ENCODE measurements at regions not wholly inside any gene's neighbourhood (a gene's known extent, or its start where the extent isn't known, plus 50 kb on each side); places are given as distances from the start of the nearest gene placed in this dataset.

DNA sequence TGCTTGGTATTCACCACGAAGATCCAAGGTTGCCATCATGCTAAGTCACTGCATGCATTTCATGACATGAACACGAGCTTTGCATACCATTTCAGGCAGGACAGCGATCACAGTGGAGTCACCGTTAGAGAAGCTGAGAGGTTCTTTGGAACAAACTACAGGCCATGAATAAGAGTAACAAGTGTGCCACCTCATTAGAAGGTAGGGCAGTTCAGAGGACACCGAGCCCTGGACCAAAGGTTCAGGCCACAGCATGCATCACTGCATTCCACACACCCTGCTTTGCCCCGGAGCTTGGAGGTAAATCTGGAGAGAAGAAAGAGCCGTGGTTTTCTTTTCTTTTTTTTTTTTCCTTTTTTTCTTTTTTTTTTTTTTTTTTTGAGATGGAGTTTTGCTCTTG lies 66.9 kb upstream of the CDH4 start:
- TF ChIP-seq, protein P1, sequence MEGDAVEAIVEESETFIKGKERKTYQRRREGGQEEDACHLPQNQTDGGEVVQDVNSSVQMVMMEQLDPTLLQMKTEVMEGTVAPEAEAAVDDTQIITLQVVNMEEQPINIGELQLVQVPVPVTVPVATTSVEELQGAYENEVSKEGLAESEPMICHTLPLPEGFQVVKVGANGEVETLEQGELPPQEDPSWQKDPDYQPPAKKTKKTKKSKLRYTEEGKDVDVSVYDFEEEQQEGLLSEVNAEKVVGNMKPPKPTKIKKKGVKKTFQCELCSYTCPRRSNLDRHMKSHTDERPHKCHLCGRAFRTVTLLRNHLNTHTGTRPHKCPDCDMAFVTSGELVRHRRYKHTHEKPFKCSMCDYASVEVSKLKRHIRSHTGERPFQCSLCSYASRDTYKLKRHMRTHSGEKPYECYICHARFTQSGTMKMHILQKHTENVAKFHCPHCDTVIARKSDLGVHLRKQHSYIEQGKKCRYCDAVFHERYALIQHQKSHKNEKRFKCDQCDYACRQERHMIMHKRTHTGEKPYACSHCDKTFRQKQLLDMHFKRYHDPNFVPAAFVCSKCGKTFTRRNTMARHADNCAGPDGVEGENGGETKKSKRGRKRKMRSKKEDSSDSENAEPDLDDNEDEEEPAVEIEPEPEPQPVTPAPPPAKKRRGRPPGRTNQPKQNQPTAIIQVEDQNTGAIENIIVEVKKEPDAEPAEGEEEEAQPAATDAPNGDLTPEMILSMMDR (conservative IDR thresholded peaks at IDR 0.05; ENCODE audit: low read depth, low read length), result no peak
- DNase-seq (ENCODE audit: low read depth), result peak; percentile 5
- H3K4me3 ChIP-seq (ENCODE audit: low read depth, low read length), result no peak overlapping the region

DNA sequence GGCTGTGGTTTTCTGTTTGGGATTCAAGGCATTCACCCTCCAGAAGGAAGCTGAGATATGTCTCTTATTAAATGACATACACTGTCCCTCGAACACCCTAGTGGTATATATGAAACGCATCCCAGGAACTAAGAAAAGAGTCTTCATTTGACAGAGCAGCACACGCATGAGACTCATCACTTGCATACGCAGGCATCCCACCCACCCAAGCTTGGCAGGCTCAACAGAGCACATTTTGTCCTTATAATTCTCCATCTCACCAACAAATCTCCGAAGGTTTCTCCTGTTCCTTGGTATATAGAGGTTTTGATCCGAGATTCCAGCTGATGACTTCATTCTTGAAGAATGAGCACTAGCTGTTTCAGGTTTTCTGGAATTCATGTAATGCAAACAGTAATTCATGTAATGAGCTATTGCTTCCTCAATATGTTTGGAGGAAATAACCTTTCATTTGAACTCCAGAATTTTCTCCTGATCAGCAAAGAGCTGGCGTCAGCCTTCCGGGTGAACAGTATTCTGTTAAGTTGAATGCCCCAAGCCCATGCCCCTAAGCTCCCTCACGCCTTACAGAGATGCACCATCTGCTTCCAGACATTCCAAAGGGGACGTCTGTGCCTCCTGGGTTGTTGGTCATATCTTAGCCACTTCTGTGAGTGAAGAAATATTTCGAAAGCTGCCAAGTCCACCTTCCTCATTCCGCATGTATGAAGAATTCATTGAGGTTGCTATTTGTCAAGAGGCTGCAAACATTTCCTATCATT lies 66.0 kb upstream of the CDH4 start:
- TF ChIP-seq, protein P1 (conservative IDR thresholded peaks at IDR 0.05; ENCODE audit: low read depth, low read length), result peak; percentile 6
- peak overlapping the region; percentile 9 for H3K4me3 ChIP-seq (ENCODE audit: low read depth, low read length)
- DNase-seq (ENCODE audit: low read depth), result peak; percentile 96

DNA sequence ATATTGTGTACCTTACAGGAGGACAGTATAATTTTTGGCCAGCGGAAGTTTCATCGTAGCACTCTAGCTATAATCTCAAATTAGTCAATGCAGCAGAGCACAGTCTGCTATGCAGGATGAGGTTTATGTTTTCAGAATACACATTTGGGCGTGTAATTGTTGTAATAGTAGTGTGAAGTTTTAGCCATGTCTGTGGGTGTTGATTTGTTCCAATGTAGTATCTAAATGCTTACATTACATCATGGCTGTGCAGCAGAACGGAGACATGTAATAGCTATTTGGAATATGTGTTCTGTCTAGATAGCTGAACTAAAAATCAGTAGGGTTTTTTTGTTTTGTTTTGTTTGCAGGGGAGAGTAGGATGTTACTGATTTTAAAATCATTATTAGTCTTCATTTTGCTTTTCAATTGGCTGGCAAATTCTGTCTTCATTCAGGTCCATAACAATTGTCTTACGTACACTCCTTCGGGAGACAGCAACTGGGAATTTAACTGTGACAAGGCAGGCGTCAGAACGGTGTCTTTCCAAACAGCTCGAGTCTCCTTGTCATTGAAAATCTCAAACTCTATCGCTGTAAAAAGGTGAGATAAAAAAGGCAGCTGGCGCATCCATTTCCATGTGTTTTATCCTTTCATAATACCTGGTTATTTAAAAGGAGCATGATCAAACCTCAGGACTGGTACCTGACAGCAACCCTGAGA lies 65.1 kb upstream of the CDH4 start:
- TF ChIP-seq, protein P1 (conservative IDR thresholded peaks at IDR 0.05; ENCODE audit: low read depth, low read length), result no peak
- no peak overlapping the region for H3K4me3 ChIP-seq (ENCODE audit: low read depth, low read length)

GRCh38 chr20:61189534-61189933 lies 62.5 kb upstream of the CDH4 start:
- no peak for DNase-seq (ENCODE audit: low read depth)
- TF ChIP-seq, protein P1 (conservative IDR thresholded peaks at IDR 0.05; ENCODE audit: low read depth, low read length), result no peak
- no peak overlapping the region for H3K4me3 ChIP-seq (ENCODE audit: low read depth, low read length)

More for the DNA sequence above, 65.1 kb upstream of the CDH4 start:
- peak; percentile 53 for DNase-seq (ENCODE audit: low read depth)

- no peak overlapping the region for H3K4me3 ChIP-seq (ENCODE audit: low read depth, low read length)
- no peak for DNase-seq (ENCODE audit: low read depth)
- TF ChIP-seq, protein P1 (conservative IDR thresholded peaks at IDR 0.05; ENCODE audit: low read depth, low read length), result no peak
These were observed 61.0 kb upstream of the CDH4 start for GRCh38 chr20:61191096-61191495.

- peak; percentile 3 for DNase-seq (ENCODE audit: low read depth)
These were observed 59.6 kb upstream of the CDH4 start for GRCh38 chr20:61192337-61192950.

More at GRCh38 chr20:61192337-61192950, 59.6 kb upstream of the CDH4 start:
- H3K4me3 ChIP-seq (ENCODE audit: low read depth, low read length), result no peak overlapping the region
- TF ChIP-seq, protein P1 (conservative IDR thresholded peaks at IDR 0.05; ENCODE audit: low read depth, low read length), result no peak

Measured in choroid plexus epithelial cell (primary cell).